ENCODE measurements at regions not wholly inside any gene's neighbourhood (a gene's known extent, or its start where the extent isn't known, plus 50 kb on each side); places are given as distances from the start of the nearest gene placed in this dataset.
A peak's percentile ranks its signal among the peaks of the same experiment; 100 is the strongest.
"Not testable (repeated sequence)": the region's sequence is repeated elsewhere in the genome, so short reads cannot be mapped to it uniquely, and the experiment has no call there.

DNA sequence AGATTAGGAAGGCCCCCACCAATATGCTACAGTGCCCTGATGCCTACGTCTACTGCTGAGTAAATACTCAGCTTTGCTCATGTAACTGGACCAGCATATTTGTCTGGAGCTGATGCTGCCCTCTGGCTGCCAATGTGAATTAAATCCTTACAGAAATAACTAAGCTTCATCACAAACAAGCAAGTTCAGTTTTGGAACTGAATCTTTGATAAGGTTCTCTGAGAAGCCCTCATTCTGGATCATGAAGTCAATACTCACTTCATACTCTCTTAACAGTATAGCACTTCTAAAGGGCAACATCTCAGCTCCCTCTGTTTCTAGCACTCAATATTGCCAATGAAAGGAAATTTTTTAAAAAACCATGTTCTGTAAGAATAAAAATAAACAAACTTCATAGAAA, 246.7 kb downstream of the ETV1 start:
- peak; percentile 51 for DNase-seq

DNA sequence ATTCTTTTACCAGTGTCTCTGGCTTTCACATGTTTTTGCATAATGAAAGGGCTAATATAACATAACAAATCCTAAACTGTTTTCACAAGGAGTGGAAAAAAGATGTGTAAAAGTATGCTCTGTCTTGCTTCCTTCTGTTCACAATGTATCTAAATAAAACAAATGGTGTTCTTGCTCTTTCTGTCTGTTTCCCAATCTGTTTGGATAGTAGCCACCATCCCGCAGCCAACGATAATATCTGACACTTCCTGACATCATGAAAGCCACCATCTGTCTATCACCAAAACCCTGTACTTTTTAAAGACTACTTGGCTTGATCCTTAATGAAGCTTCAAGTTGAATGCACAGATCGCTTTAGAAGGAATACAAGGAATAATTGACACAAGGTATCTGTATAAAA, 246.2 kb downstream of the ETV1 start:
- no peak for DNase-seq

DNA sequence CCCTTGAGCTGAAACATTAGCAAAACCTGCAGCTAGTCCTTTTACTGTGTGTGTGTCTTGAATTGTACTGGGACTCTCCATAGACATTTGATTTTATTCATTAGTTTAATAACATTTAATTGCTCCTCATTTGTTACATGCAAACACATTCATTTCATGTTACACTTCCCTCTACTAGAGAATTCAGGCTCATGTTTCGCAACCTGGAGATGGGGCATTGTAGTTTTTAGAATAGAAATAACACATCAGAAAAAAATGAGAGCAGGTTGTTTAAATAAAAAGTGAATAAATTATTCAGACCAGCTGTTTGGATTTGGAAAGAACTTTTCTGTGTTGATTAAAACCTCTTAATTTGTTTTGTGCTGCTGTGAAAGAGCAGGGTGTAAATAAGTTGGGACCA, 243.9 kb downstream of the ETV1 start:
- no peak for DNase-seq

DNA sequence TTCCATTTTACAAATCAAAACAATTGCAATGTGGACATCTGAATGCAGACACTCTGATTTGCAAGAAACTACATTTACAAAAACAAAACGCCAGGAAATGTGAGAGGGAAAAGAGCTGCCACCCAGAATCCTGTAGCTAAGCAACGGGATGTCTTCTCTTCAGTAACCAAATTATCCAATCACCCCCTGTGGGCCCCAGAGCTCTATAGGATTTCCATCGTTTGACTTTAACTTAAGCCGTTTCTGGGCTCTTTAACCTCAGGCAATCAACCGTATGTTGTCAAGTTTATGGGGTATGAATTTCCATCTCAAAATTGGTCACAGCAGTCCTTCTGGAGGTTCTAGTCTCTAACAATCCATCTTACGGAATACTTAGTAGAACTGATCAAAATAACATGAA, 240.5 kb downstream of the ETV1 start:
- DNase-seq, result no peak

DNA sequence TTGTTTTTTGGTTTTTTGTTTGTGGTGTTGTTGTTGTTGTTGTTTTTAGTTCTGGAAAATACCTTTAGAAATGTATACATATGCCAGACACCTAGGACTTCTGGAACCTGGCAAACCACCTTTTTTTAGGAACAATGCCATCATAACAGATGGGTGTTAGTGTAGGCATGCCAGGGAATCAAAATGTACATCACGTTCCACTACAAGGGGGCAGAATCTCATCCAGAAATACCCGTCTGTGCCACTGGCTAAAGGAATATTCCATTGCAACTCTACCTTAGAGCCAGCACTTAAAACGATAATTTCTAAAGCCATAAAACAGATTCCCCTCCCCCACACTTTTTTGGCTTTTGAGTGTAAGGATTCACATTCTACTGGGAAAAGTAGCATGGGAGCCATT, 239.8 kb downstream of the ETV1 start:
- DNase-seq, result no peak

DNA sequence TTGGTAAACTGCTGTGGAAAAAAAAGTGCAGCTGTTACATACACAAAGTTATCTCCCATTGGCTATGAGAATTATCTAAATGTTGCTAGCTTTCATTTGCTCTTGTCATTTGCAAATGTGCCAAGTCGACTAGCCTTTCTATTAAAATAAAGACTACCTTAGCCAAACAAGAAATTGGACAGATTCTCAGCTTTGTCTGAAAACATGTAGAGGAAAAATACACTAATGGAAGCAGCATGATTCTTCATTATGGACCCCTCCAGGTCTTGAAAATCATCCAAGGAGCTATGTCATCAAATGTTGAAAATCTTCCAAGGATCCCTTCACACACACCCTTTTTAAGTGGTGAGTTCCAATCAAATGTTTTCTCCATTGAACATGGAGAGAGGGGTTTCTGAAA, 237.7 kb downstream of the ETV1 start:
- no peak for DNase-seq

DNA sequence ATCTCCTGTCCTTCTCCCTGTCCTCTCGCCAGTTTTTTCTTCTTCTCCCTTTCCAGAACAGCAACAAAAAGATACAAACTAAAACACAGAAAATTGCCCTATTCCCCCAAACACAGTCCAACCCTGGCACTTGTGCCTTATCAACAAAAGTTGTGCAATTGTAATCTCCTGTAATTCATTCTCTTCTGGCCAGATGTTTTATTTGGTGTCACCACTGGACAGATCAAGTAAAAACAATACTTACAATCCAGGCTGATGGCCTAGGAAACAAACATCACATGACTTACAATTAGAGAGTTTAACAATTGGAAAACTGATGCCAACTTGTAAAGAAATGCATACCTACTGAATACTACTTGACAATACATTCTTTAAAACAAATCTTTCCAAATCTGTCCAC, 231.6 kb downstream of the ETV1 start:
- no peak for DNase-seq

DNA sequence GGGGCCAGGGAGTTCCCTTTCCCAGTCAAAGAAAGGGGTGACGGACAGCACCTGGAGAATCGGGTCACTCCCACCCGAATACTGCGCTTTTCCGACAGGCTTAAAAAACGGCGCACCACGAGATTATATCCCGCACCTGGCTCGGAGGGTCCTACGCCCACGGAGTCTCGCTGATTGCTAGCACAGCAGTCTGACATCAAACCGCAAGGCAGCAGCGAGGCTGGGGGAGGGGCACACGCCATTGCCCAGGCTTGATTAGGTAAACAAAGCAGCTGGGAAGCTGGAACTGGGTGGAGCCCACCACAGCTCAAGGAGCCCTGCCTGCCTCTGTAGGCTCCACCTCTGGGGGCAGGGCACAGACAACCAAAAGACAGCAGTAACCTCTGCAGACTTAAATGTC, 223.6 kb downstream of the ETV1 start:
- not testable (repeated sequence) for DNase-seq

DNA sequence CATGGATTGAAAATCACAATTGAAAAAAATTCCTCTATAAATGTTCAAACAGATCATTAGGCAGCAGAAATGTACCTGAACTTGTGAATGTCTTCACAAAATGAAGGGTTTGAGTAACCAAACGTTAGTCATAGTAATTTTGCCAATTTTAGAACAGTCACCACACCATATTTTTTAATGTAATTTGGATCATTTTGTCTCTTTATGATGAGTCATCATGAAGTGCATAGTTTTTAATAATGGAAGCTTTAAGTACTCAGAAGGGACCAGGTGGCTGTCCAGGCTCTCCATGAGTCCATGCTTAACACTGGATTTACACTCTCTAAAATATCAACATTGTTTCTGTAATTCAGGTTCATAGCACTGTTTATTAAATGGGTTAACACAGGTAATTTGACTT, 219.2 kb downstream of the ETV1 start:
- DNase-seq, result no peak

DNA sequence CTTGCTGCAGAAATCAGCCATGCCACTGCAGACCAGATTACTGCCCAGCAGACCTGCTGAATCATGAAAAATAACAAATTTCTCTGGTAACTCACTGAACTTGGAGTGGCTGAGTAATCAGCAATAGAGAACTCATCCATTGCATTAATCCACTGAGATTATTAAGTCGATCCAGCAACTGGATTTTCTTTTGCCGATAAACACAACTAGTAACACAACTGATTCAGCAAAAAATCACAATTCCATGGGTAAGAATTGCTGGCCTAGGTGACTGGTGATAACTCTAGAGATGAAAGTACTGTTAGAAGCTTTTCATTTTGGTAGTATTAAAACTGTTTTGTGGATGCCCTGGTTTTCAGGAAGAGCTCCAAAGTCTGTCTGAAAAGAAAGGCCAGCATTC, 214.5 kb downstream of the ETV1 start:
- no peak for DNase-seq

DNA sequence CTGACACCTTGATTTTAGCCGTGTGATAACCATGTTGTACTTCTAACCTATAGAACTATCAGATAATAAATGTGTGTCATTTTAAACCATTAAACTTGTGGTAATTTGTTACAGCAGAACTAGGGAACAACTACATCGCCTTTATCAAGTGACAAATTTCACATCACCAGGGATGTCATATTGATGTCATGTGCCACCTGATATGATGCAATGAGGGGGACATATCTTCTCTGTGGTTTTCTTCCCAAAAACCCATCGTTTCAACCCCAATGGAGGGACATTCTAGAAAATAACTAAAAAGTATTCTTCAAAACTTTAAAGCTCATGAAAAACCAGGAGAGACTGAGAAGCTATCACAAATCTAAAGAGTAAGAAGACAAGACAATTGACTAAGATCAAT, 212.2 kb downstream of the ETV1 start:
- DNase-seq, result no peak

DNA sequence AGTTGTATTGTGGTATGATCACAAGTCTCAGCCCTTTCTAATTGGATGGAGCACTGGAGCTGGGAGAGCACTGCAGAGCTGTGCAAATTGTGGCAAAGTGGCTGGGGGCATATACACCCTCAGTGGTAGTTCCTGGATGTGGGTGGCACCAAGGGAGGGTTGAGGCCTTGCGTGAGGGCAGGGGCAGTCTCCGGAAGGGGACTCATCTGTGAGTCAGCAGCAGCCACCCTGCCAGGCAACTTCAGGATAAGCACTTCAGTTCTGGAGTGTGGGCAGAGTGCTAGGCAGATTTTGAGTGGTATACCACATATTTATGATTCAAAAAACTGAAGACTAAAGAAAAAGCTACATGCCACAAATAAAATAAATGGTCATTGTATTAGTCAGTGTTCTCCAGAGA, 210.5 kb downstream of the ETV1 start:
- peak; percentile 73 for DNase-seq

DNA sequence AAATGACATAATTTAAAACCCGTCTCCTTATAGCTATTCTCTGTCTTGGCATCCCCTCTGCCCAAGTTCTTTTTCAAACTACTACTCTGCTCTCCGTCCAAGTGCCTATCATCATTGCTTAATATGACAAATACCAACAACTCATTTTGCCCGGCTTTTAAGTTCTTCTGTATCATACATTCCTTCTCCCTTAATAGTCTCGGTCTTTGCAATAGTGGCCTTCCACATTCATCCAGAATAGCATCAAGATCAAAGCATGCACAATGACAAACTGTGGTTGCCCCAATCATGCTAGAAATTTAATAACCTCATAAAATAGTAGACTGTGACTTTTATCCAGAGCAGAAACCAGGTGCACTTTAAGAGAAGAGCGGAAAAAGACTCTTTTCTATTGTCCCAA, 198.9 kb downstream of the ETV1 start:
- no peak for DNase-seq

DNA sequence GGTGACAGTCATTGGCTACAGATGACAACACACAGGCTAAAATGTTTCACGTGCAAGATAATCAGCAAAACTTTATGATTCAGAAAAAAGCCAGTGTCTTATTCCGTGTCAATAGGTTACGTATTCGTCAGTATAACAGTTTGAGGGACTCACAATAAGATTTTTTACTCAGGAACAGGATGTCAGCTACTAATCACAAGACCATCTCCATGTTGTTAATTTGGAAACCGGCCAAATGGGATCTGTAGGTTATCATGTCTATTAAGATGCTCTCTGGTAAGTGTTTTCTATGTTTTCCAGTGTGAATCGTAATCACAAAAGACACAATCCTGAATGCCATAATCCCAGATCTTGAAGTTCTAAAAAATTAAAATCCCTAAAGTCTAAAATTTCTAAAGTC, 197.3 kb downstream of the ETV1 start:
- DNase-seq, result no peak

DNA sequence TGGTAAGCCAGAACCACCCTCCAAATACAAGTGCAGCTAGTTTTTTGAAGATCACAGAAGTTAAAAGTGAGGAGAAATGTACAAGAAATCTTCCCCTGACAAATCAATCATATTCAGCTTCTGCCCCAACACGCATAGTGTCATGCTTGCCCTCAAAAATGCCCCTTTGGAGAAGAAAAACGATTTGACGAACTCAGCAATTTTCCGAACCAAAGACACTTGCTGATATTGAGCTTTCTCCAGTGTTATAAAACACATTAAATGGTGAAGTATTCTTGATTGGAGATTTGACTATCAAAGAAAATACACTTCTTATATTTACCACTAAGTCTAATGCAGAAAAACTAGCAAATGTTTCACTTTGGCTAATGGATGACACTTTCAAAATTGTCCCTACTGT, 195.5 kb downstream of the ETV1 start:
- DNase-seq, result no peak

DNA sequence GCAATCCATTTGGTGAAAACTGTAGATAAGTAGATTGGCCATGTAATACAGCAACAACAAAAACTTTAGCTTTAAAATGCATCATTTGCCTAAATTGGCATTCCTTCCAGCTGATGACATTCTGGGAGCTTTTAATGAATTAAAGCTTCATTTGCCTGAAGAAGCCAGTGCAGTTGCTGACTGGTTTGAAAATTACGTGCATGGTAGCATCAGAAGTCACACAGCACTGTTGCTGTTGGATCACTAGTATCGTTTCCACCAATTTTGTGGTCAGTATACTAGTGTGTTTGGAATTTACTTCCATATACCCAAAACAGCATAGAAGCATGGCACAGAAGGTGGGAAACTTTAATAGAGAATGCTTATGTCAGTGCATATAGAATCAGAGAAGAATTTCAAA, 194.9 kb downstream of the ETV1 start:
- DNase-seq, result no peak

DNA sequence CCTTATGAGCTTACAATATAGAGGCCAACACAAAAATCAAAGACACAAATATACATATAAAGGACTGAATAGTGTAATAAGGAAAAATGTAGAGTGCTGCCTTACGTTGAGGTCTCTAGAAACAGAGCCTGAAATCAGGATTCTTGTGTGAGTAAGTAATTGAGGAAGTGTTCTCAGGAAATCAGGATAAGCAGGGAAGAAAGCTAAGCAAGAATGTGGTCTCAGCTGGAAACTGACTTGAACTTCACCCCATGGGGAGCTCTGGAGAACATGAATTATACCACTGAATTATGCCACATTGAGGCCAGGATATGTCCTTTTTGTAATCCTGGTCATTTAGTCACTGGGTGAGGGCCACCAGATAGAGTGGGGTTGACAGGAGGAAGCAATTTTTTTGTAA, 191.9 kb downstream of the ETV1 start:
- no peak for DNase-seq

DNA sequence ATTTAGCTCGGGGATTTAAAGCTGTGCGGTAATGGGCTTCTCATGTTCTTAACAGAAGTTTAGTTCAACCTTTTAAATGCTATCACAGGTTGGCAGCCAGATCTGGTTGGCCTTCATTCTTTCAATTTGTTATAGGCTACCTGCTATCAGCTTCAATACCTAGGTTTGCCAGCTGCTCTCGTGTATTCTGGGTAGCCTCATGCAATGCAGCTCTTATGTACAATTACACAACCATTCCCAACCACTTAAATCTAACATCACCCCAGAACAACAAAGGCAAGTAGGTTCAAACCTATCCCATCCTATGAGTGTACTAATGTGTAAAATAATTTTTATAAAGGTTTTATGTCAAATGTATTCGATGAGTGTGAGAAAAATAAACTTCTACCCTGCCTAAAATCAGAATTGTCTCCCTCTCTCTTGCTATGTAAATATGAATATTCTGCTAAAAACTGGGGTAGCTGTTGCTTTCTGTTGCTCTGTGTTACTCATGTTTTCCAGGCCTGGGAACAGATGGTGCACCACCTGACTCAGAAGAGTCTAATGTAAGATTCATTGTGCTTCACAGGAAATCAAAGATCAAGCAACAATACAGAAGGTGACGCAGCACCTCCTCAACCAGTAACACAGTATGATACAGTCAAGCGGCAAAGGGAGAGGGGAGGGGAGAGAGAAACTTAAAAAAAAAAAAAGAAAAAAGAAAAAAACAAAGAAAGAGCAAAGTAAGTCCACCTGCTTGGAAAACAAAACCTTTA, 188.6 kb downstream of the ETV1 start:
- DNase-seq, result peak; percentile 71

DNA sequence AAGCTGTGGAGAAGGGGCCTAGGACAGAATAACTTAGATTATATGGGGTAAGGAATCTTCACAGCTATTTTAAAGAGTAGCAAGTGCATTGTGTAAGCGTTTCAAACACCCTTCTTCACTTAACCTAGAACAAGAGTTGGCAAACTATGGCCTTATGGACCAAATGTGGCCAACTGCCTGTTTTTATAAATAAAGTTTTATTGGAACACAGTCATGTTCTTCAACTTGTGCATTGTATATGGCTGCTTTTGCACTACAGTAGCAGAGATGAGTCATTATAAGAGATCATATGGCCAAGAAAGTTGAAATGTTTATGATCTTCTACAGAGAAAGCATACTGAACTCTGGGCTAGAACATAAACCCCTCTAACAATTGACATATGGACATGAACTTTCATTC, 187.8 kb downstream of the ETV1 start:
- no peak for DNase-seq

DNA sequence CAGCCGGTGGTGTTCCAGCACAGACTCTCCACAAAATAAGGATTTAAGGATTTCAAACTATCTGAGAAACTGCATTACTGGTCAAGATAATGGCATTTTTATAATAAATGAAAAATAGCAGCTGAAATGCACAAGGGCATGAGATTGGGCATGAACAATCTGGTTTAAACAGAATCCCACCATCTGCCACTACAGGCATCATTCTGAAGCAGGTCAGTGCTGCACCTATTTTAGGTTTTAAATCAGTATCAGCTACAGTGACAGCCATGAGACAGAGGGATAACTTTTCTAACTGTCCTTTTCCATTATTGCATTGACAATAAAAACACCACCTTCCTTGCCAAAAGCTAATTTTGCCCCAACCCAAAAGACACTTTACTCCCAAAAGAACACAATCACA, 186.8 kb downstream of the ETV1 start:
- no peak for DNase-seq

DNA sequence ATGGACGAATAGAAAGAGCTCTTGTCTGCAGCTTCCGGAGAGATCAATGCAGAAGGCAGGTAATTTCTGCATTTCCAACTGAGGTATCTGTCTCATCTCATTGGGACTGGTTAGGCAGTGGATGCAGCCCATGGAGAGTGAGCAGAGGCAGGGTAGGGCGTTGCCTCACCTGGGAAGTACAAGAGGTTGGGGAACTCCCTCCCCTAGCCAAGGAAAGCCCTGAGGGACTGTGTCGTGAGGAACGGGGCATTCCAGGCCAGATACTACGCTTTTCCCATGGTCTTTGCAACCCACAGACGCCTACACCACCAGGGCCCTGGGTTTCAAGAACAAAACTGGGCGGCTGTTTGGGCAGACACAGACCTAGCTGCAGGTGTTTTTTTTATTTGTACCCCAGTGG, 186.3 kb downstream of the ETV1 start:
- no peak for DNase-seq

DNA sequence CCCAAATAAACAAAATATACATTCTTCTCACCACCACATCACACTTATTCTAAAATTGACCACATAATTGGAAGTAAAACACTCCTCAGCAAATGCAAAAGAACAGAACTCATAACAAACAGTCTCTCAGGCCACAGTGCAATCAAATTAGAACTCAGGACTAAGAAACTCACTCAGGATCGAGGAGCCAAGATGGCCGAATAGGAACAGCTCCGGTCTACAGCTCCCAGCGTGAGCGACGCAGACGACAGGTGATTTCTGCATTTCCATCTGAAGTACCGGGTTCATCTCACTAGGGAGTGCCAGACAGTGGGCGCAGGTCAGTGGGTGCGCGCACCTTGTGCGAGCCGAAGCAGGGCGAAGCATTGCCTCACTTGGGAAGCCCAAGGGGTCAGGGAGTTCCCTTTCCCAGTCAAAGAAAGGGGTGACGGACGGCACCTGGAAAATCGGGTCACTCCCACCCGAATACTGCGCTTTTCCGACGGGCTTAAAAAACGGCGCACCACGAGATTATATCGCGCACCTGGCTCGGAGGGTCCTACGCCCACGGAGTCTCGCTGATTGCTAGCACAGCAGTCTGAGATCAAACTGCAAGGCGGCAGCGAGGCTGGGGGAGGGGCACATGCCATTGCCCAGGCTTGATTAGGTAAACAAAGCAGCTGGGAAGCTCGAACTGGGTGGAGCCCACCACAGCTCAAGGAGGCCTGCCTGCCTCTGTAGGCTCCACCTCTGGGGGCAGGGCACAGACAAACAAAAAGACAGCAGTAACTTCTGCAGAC, 183.2 kb downstream of the ETV1 start:
- DNase-seq, result not testable (repeated sequence)

DNA sequence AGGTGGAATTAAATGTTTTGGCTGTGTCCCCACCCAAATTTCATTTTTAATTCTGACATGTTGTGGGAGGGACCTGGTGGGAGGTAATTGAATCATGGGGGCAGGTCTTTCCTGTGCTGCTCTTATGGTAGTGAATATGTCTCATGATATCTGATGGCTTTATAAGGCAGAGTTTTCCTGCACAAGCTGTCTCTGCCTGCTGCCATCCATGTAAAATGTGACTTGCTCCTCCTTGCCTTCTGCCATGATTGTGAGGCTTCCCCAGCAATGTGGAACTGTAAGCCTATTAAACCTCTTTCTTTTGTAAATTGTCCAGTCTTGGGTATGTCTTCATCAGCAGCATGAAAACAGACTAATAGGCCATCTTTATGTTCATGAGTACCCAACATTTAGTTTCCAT, 172.2 kb downstream of the ETV1 start:
- not testable (repeated sequence) for DNase-seq

DNA sequence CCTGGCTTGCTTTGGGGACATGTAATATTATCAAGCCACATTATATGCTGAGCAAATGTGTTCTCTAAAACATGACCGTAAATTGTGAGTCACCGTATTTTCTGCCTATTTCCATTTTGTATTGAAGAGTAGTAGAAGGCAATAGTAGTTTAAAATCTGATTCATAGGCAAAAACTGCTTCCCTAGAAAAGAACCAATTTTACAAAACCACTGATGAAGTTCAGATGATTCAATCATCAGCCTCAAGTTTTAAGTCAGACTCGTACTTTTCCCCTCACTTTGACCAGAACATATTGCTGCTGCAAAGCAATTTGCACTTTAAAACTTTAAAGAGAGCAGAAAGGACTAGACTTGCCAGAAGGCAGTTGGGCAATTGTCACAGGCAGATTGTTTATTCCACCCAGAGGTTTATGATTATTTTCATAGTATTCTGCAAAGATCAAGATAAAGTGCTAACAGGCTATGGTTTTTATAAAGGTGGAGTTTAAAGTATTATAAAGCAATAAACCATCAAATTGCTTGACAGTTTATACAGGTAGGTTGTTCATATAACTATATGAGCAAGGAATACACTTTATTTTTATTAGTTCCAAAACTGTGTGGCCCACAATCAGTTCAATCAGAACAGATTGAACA, 168.2 kb downstream of the ETV1 start:
- DNase-seq, result no peak

All from NCI-H226 (cell line).